ENCODE measurements at regions not wholly inside any gene's neighbourhood (a gene's known extent, or its start where the extent isn't known, plus 50 kb on each side); places are given as distances from the start of the nearest gene placed in this dataset.

DNA sequence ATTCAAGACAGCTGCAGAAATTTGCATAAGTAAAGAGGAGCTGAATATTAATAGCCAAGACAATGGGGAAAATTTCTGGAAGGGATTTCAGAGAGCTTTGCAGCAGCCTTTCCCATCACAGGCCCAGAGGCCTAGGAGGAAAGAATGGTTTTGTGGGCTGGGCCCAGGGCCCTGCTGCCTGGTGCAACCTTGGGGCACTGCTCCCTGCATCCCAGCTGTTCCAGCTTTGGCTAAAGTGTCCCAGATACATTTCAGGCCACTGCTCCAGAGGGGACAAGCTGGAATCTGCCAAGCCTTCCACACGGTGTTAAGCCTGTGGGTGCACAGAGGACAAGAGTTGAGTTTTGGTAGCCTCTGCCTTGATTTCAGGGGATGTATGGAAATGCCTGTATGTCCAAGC, 185.6 kb upstream of the SFRP2 start:
- no peak for DNase-seq

- DNase-seq, result no peak
These were observed 185.1 kb upstream of the SFRP2 start for GRCh38 chr4:153973942-153974341.

- DNase-seq, result no peak
These were observed 183.0 kb upstream of the SFRP2 start for GRCh38 chr4:153971899-153972298.

DNA sequence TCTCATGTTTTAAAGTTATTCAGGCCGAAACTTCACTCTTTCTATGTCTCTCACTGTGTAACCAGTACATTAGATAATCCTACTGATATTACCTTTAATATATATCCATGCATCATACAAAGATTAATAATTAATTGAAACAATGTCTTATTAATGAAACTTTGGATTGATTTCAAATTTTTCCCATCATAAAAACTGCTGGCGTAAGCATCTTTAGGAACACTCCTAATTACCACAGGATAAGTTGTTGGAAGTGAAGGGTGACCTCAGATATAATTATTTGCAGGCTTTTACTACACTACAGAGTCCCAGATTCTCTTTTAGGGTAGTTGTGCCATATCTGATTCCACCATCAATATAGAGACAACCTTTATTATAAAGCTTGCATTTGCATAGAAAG, 181.3 kb upstream of the SFRP2 start:
- DNase-seq, result no peak

DNA sequence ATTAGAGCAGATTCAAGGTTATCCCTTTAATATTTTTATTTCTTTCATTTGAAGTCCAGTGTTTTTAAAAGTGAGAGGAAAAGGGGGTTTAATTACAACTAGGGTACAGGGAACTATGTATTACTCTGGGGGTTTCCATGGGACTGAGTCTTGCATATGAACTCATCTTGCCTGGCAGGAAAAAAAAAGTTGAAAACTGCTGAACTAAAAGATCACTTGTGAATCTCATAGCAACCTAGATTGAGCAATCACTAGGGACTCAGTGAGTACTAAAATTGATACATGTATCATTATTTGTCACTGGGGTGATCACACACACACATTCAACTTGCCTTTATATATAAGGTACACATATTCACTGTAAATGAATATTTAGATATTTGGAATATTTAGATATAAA, 180.7 kb upstream of the SFRP2 start:
- no peak for DNase-seq

- no peak for DNase-seq
These were observed 177.8 kb upstream of the SFRP2 start for GRCh38 chr4:153966641-153967040.

GRCh38 chr4:153963216-153963615, 174.3 kb upstream of the SFRP2 start:
- DNase-seq, result no peak

GRCh38 chr4:153962311-153963039, 173.6 kb upstream of the SFRP2 start:
- no peak for DNase-seq

- DNase-seq, result no peak
These were observed 166.4 kb upstream of the SFRP2 start for GRCh38 chr4:153955327-153955726.

- DNase-seq, result no peak
These were observed 165.8 kb upstream of the SFRP2 start for GRCh38 chr4:153954654-153955053.

DNA sequence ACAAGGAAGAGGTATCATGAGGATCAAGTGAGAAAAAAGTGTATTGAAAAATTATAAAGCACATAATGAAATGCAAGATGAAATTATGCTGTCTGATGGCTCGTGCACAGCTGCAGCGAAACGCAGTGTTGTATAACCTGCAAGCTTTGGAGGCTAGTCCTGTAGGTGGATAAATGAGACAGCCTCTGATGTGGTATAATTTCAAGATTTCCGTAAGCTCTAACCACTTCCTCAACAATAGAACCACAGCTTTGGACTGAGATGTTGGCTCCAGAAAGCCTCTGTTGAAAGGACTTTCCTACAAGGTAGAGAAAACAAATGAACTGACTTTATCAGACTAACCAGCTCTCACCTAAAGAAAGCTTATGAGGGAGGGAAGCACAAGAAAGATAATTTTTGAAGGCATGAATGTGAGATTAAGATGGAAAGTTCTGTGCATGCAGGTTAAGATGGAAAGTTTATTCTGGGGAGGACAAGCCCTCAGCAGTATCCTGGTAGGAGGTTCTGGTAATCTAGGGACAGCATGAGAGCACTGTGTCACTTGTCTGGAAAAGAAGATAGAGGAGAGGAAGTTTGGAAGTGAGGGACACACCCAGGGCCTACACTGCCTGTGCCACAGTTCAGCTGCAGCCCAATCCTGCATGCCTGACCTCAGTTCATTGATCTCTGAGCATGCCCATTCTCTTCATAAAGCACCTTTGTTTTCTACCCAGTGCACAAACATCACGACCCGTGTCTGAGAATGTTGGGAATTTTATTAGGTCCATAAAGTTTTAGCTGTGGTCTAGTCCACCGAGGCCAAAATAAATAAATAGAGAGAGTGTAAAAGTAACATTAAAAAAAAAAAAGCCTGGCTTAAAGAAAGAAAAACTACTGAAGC, 161.5 kb upstream of the SFRP2 start:
- DNase-seq, result no peak

DNA sequence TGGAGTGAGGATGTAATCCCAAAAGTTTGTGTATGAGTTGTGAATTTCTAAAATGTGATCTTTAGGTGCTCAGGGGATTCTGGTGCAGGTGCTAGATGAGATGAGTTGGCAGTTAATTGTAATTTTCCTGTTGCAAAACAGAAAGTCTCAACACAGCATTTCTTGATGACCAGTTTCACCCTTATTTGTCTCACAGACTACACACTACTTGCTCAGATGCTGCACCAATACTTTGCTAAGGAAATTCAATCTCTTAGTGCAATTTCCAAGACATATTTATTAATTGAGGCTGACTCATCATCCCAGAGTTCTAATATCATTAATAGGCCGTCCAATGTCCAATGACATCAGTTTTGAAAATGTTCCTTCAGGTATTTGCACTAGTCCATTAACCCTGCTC, 159.2 kb upstream of the SFRP2 start:
- no peak for DNase-seq

DNA sequence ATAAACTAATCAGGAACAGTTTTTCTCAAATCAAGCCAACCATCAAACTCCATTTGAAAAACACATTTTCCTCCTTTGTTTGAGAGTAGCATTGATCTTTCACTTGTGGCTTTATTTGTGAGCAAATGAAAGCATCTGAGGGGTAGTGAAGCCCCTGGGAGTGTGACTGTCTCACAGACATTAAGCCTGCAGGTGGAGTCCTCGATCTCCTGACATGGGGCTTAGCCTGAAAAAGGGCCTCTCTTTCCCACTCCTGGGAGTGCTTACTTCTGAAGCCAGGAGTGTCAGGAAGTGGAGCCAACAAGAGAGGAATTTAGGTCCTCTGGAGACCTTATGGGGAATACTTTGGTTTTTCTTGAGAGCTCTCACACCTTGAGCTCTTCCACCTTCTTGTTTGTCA, 158.2 kb upstream of the SFRP2 start:
- no peak for DNase-seq

- no peak for DNase-seq
These were observed 156.8 kb upstream of the SFRP2 start for GRCh38 chr4:153945704-153946103.

- no peak for DNase-seq
These were observed 155.0 kb upstream of the SFRP2 start for GRCh38 chr4:153943738-153944415.

DNA sequence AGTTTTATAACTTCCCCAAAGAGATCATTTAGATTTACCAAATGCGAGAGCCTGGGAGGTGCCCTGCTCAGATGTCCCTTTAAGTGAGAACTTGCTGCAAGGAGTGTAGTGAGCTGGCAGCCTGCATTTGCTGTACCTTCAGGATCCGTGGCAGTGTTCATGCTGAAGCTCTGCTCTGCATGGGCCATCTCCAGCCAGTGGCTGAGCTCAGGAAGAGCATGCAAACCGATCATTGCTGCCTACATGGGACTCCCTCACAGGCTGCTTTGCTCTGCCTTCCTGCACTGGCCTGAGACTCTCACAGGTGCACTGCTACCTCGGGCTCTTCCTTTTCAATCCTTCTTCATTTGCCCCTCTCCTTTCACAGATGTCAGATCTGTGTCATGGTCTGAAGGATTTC, 152.0 kb upstream of the SFRP2 start:
- no peak for DNase-seq

DNA sequence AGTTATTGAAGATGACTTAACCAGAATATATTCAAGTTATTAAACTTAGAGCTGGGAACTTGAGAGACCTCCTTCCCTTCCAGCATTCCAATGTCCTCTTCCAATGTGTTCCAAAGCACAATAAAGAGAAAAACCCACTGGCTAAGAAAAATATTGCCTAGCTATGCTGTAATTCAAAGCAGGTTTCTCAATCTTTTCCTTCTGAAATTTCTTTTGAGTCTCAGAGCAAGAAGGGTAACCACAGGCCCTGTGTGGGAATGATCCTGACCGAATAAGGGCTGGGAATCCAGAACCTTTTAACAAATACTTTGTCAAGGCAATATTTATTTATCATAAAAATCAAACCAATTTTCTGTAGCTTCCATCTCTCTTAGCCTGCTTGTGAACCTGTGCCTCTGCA, 150.7 kb upstream of the SFRP2 start:
- DNase-seq, result no peak

GRCh38 chr4:153938994-153939393, 150.1 kb upstream of the SFRP2 start:
- DNase-seq, result no peak

DNA sequence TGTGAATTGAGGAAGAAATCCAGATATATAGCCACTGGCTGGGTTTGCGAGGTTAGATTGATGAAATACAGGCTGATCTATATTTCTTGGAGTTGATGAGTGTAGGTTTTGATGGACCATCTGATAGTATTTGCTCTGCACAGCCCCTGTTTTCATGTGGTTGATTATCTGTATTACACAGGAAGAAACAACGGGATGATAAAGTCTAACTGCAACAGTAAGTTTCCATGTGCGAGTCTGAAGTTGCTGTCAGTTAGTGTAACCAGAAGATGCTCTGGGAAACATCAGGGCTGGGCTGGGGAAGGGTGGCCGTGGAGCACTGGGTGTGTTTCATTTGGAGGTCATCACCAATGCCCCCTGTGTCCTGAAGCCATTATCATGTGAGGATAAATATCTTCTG, 148.4 kb upstream of the SFRP2 start:
- no peak for DNase-seq

DNA sequence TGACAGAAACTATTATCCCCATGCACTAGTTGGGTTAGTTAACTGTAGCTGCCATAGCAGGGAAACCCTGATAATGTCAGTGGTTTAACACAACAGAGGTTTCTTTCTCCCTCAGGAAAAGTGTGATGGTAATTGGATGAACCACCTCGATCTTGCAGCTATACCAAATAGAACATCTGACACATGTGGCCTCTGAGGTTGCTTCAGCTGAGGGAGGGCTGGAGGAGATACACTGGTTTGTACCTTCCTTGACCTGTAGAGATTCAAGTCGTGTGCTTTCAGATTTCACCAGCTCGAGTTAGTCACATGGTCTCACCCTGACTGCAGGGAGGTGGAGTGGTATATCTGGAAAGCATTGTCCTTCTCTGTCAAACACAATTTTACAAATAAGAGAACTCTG, 147.2 kb upstream of the SFRP2 start:
- no peak for DNase-seq

- DNase-seq, result no peak
These were observed 145.8 kb upstream of the SFRP2 start for GRCh38 chr4:153934688-153935017.

GRCh38 chr4:153933915-153934687, 145.2 kb upstream of the SFRP2 start:
- no peak for DNase-seq

- DNase-seq, result no peak
These were observed 142.9 kb upstream of the SFRP2 start for GRCh38 chr4:153931804-153932203.

Data from right forelimb (tissue), 1 donor.